22Rv1 (cell line): ENCODE measurements at regions not wholly inside any gene's neighbourhood (a gene's known extent, or its start where the extent isn't known, plus 50 kb on each side); places are given as distances from the start of the nearest gene placed in this dataset.
"Not testable (repeated sequence)": the region's sequence is repeated elsewhere in the genome, so short reads cannot be mapped to it uniquely, and the experiment has no call there.

ENCODE experiments used
- ZFX ChIP-seq: fragments of 450-650 bp; IDR thresholded peaks from 2 replicates; pipeline ENCODE4 v1.6.1; 2017; ENCODE audit warnings: antibody characterized with exemption, borderline replicate concordance
- TF ChIP-seq, protein P1 (sequence below): fragments of 450-650 bp; IDR thresholded peaks from 2 replicates; pipeline ENCODE4 v1.5.1; 2017; ENCODE audit warnings: mild to moderate bottlenecking

DNA sequence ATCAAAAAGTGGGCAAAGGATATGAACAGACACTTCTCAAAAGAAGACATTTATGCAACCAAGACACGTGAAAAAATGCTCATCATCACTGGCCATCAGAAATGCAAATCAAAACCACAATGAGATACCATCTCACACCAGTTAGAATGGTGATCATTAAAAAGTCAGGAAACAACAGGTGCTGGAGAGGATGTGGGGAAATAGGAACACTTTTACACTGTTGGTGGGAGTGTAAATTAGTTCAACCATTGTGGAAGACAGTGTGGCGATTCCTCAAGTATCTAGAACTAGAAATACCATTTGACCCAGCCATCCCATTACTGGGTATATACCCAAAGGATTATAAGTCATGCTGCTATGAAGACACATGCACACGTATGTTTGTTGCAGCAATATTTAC, 191.3 kb downstream of the POLR1F start:
- TF ChIP-seq, protein P1, sequence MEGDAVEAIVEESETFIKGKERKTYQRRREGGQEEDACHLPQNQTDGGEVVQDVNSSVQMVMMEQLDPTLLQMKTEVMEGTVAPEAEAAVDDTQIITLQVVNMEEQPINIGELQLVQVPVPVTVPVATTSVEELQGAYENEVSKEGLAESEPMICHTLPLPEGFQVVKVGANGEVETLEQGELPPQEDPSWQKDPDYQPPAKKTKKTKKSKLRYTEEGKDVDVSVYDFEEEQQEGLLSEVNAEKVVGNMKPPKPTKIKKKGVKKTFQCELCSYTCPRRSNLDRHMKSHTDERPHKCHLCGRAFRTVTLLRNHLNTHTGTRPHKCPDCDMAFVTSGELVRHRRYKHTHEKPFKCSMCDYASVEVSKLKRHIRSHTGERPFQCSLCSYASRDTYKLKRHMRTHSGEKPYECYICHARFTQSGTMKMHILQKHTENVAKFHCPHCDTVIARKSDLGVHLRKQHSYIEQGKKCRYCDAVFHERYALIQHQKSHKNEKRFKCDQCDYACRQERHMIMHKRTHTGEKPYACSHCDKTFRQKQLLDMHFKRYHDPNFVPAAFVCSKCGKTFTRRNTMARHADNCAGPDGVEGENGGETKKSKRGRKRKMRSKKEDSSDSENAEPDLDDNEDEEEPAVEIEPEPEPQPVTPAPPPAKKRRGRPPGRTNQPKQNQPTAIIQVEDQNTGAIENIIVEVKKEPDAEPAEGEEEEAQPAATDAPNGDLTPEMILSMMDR = not testable (repeated sequence)
- TF ChIP-seq ZFX = not testable (repeated sequence)
